BLaER1 (cell line): ENCODE measurements at regions not wholly inside any gene's neighbourhood (a gene's known extent, or its start where the extent isn't known, plus 50 kb on each side); places are given as distances from the start of the nearest gene placed in this dataset.

Experiments
- H3K27ac ChIP-seq: shearing (Covaris generic); formaldehyde crosslinking; 2 replicates; pipeline ENCODE4 v1.8.1; 2022
- H3K27me3 ChIP-seq: shearing (Covaris generic); formaldehyde crosslinking; 2 replicates; pipeline ENCODE4 v1.8.1; 2022
- H3K36me3 ChIP-seq: shearing (Covaris generic); formaldehyde crosslinking; 2 replicates; pipeline ENCODE4 v1.8.1; 2022
- H3K4me1 ChIP-seq: shearing (Covaris generic); formaldehyde crosslinking; 2 replicates; pipeline ENCODE4 v1.8.1; 2022
- H3K4me2 ChIP-seq: shearing (Covaris generic); formaldehyde crosslinking; 2 replicates; pipeline ENCODE4 v1.8.1; 2022
- H3K4me3 ChIP-seq: shearing (Covaris generic); formaldehyde crosslinking; 2 replicates; pipeline ENCODE4 v1.8.1; 2022
- H3K9ac ChIP-seq: shearing (Covaris generic); formaldehyde crosslinking; 2 replicates; pipeline ENCODE4 v1.8.1; 2022
- H3K9me3 ChIP-seq: shearing (Covaris generic); formaldehyde crosslinking; 2 replicates; pipeline ENCODE4 v1.8.1; 2022
- H4K20me1 ChIP-seq: shearing (Covaris generic); formaldehyde crosslinking; 2 replicates; pipeline ENCODE4 v1.8.1; 2022
- Cebpa-rat ChIP-seq: shearing (Covaris generic); IDR thresholded peaks from 2 replicates; pipeline ENCODE4 v1.8.1; 2022

- no peaks in the 10 kb centered on the region for H3K36me3 ChIP-seq
- no peak overlapping the region for H3K4me2 ChIP-seq
- TF ChIP-seq Cebpa-rat = no peak
- no peaks in the 10 kb centered on the region for H4K20me1 ChIP-seq
- no peak overlapping the region for H3K4me3 ChIP-seq
- no peak overlapping the region for H3K9ac ChIP-seq
- H3K4me1 ChIP-seq = peaks cover 6% of the 10 kb centered on the region; the same call in 1 of the 2 replicates
- H3K27me3 ChIP-seq = no peaks in the 10 kb centered on the region
- no peak overlapping the region for H3K27ac ChIP-seq
- no peaks in the 10 kb centered on the region for H3K9me3 ChIP-seq
These were observed 64.9 kb upstream of the RBMS3 start for GRCh38 chr3:29215948-29216347.

- no peak overlapping the region for H3K27ac ChIP-seq
- no peaks in the 10 kb centered on the region for H3K4me1 ChIP-seq
- no peak overlapping the region for H3K4me2 ChIP-seq
- no peaks in the 10 kb centered on the region for H3K9me3 ChIP-seq
- TF ChIP-seq Cebpa-rat = no peak
- no peak overlapping the region for H3K4me3 ChIP-seq
- H3K36me3 ChIP-seq = no peaks in the 10 kb centered on the region
- no peaks in the 10 kb centered on the region for H4K20me1 ChIP-seq
- H3K9ac ChIP-seq = no peak overlapping the region
- H3K27me3 ChIP-seq = no peaks in the 10 kb centered on the region
These were observed 54.2 kb upstream of the RBMS3 start for GRCh38 chr3:29226706-29227105.

GRCh38 chr3:29227307-29227706, 53.6 kb upstream of the RBMS3 start:
- Histone ChIP-seq H3K4me2 (no peak overlapping the region), H3K9me3 (no peaks in the 10 kb centered on the region), H3K27ac (no peak overlapping the region), H3K27me3 (no peaks in the 10 kb centered on the region), H3K36me3 (no peaks in the 10 kb centered on the region), H3K9ac (no peak overlapping the region), H3K4me3 (no peak overlapping the region), H4K20me1 (no peaks in the 10 kb centered on the region), H3K4me1 (no peaks in the 10 kb centered on the region)
- no peak for TF ChIP-seq Cebpa-rat
